ENCODE measurements at regions not wholly inside any gene's neighbourhood (a gene's known extent, or its start where the extent isn't known, plus 50 kb on each side); places are given as distances from the start of the nearest gene placed in this dataset.

DNA sequence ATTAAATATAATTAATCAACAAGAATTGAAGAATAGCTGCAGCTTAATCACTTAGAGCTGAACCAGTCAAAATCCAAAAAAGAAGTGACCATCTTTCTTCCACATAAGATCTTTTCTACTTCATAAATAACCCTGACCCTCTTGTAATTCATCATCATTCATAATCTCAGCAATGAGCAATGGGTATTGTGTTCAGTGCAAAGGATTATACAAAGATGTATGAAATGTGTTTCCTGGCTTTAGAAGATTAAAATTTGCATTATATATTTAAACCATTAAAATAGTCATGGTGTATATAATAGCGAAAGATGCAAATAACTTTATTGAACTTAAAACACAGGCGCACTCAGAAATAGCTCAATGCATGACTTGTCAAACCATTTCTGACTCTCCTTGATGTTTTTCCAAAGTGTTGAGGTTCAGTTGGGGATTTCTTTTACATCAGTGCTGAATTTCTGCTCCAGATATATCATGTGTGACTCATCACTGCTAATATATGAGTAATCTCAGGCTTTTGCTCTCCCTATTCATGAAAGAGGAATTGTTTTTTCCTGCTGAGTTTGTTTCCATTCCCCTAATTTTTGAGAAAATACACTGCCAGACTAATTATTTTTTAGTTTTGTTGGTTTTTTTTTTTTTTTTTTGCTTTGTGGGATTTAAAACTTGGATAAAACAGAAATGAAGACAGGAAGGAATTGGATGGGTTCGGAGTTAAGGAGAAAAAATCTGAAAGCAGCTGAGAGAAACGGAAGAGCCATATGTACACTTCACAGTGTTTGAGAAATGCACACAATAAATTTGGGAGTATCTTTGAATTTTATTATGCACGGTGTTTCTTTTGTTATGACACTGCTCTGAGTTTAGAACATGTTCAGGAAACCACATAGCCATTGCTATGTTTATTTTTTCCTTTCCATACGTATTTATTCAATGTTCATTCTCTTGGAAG, 290.1 kb upstream of the PCDH7 start:
- no peak for TF ChIP-seq CTCF (conservative IDR thresholded peaks at IDR 0.05)
- no peak for TF ChIP-seq ZFX (IDR thresholded peaks at IDR 0.05)

Measured in C4-2B (cell line).